ENCODE measurements at regions not wholly inside any gene's neighbourhood (a gene's known extent, or its start where the extent isn't known, plus 50 kb on each side); places are given as distances from the start of the nearest gene placed in this dataset.

DNA sequence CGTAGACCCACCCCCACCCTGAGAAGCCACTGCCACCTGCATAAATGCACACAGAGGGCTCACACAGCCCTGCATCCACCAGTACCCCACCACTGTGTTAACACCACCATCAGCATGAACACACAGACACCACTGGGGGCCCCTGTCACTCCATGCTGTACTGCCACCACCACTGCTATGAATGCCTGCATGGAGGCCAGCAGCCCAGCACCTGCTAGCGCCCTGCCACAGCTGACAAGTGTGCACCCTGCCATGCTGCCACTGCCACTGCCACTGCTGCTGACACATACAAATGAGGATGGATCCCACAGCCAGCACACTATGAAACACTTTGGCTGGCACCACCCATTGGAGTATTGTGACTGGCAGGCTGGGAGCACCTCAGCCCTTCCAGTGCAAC lies 361.0 kb downstream of the TAFA4 start:
- Histone ChIP-seq H3K4me1 (ENCODE audit: control insufficient read depth, low read length) (no peaks in the 10 kb centered on the region), H3K36me3 (ENCODE audit: control insufficient read depth, low read length) (no peaks in the 10 kb centered on the region), H3F3A (ENCODE audit: control insufficient read depth, insufficient read depth) (no peaks in the 10 kb centered on the region), H3K9me2 (replicated peaks; ENCODE audit: control insufficient read depth, low read length) (no peaks in the 10 kb centered on the region), H3K4me2 (ENCODE audit: low read length) (no peak overlapping the region), H3K79me2 (ENCODE audit: control insufficient read depth, low read length) (no peaks in the 10 kb centered on the region), H3K4me3 (ENCODE audit: low read length) (no peak overlapping the region), H3K27me3 (ENCODE audit: control insufficient read depth, low read length) (no peaks in the 10 kb centered on the region), H3K27ac (ENCODE audit: low read depth, low read length) (no peak overlapping the region), H4K20me1 (ENCODE audit: control insufficient read depth, insufficient read depth, low read depth, low read length) (no peaks in the 10 kb centered on the region), H3K9me3 (ENCODE audit: control insufficient read depth, insufficient read depth, low read length) (0 out of 2 replicates have a peak, but pooled peaks cover 4% of the 10 kb centered on the region)
- TF ChIP-seq, protein P1, sequence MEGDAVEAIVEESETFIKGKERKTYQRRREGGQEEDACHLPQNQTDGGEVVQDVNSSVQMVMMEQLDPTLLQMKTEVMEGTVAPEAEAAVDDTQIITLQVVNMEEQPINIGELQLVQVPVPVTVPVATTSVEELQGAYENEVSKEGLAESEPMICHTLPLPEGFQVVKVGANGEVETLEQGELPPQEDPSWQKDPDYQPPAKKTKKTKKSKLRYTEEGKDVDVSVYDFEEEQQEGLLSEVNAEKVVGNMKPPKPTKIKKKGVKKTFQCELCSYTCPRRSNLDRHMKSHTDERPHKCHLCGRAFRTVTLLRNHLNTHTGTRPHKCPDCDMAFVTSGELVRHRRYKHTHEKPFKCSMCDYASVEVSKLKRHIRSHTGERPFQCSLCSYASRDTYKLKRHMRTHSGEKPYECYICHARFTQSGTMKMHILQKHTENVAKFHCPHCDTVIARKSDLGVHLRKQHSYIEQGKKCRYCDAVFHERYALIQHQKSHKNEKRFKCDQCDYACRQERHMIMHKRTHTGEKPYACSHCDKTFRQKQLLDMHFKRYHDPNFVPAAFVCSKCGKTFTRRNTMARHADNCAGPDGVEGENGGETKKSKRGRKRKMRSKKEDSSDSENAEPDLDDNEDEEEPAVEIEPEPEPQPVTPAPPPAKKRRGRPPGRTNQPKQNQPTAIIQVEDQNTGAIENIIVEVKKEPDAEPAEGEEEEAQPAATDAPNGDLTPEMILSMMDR (IDR thresholded peaks at IDR 0.05; ENCODE audit: low read depth, low read length, poor library complexity, severe bottlenecking), result no peak
- TF ChIP-seq EZH2phosphoT487 (IDR thresholded peaks at IDR 0.05; ENCODE audit: borderline replicate concordance, low read length), result no peak

GRCh38 chr3:68560728-68561127 lies 371.6 kb downstream of the TAFA4 start:
- TF ChIP-seq, protein P1 (IDR thresholded peaks at IDR 0.05; ENCODE audit: low read depth, low read length, poor library complexity, severe bottlenecking), result no peak
- TF ChIP-seq EZH2phosphoT487 (IDR thresholded peaks at IDR 0.05; ENCODE audit: borderline replicate concordance, low read length), result no peak
- Histone ChIP-seq H3K36me3 (ENCODE audit: control insufficient read depth, low read length) (no peaks in the 10 kb centered on the region), H3K4me2 (ENCODE audit: low read length) (no peak overlapping the region)

GRCh38 chr3:68535782-68536181 lies 396.6 kb downstream of the TAFA4 start:
- TF ChIP-seq EZH2phosphoT487 (IDR thresholded peaks at IDR 0.05; ENCODE audit: borderline replicate concordance, low read length), result no peak
- TF ChIP-seq, protein P1 (IDR thresholded peaks at IDR 0.05; ENCODE audit: low read depth, low read length, poor library complexity, severe bottlenecking), result no peak
- Histone ChIP-seq H4K20me1 (ENCODE audit: control insufficient read depth, insufficient read depth, low read depth, low read length) (no peaks in the 10 kb centered on the region), H3K79me2 (ENCODE audit: control insufficient read depth, low read length) (no peaks in the 10 kb centered on the region), H3K9me2 (replicated peaks; ENCODE audit: control insufficient read depth, low read length) (no peaks in the 10 kb centered on the region), H3F3A (ENCODE audit: control insufficient read depth, insufficient read depth) (no peaks in the 10 kb centered on the region), H3K4me3 (ENCODE audit: low read length) (no peak overlapping the region), H3K4me1 (ENCODE audit: control insufficient read depth, low read length) (no peaks in the 10 kb centered on the region), H3K27me3 (ENCODE audit: control insufficient read depth, low read length) (no peaks in the 10 kb centered on the region), H3K9me3 (ENCODE audit: control insufficient read depth, insufficient read depth, low read length) (no peaks in the 10 kb centered on the region), H3K27ac (ENCODE audit: low read depth, low read length) (no peak overlapping the region), H3K36me3 (ENCODE audit: control insufficient read depth, low read length) (no peaks in the 10 kb centered on the region), H3K4me2 (ENCODE audit: low read length) (no peak overlapping the region)

More at GRCh38 chr3:68560728-68561127, 371.6 kb downstream of the TAFA4 start:
- H3K9me2 ChIP-seq (replicated peaks; ENCODE audit: control insufficient read depth, low read length), result no peaks in the 10 kb centered on the region
- no peak overlapping the region for H3K27ac ChIP-seq (ENCODE audit: low read depth, low read length)
- H3K27me3 ChIP-seq (ENCODE audit: control insufficient read depth, low read length), result no peaks in the 10 kb centered on the region
- no peaks in the 10 kb centered on the region for H3F3A ChIP-seq (ENCODE audit: control insufficient read depth, insufficient read depth)
- no peak overlapping the region for H3K4me3 ChIP-seq (ENCODE audit: low read length)
- H4K20me1 ChIP-seq (ENCODE audit: control insufficient read depth, insufficient read depth, low read depth, low read length), result no peaks in the 10 kb centered on the region
- no peaks in the 10 kb centered on the region for H3K79me2 ChIP-seq (ENCODE audit: control insufficient read depth, low read length)
- H3K9me3 ChIP-seq (ENCODE audit: control insufficient read depth, insufficient read depth, low read length), result no peaks in the 10 kb centered on the region
- H3K4me1 ChIP-seq (ENCODE audit: control insufficient read depth, low read length), result no peaks in the 10 kb centered on the region
